ENCODE measurements at regions not wholly inside any gene's neighbourhood (a gene's known extent, or its start where the extent isn't known, plus 50 kb on each side); places are given as distances from the start of the nearest gene placed in this dataset.

GRCh38 chr17:71039391-71039790, 870.1 kb downstream of the KCNJ2 start:
- intact Hi-C loops (cut with DNase I) = no loop called here
- DNase-seq (ENCODE audit: low spot score) = no peak

GRCh38 chr17:71052971-71053370, 883.6 kb downstream of the KCNJ2 start:
- DNase-seq (ENCODE audit: low spot score) = no peak
- intact Hi-C loops (cut with DNase I) = no loop called here

GRCh38 chr17:71055128-71055527, 885.8 kb downstream of the KCNJ2 start:
- intact Hi-C loops (cut with DNase I) = no loop called here
- no peak for DNase-seq (ENCODE audit: low spot score)

GRCh38 chr17:71057448-71057847, 888.1 kb downstream of the KCNJ2 start:
- intact Hi-C loops (cut with DNase I) = no loop called here
- no peak for DNase-seq (ENCODE audit: low spot score)

GRCh38 chr17:71057938-71058337, 888.6 kb downstream of the KCNJ2 start:
- intact Hi-C loops (cut with DNase I) = no loop called here
- no peak for DNase-seq (ENCODE audit: low spot score)

- DNase-seq (ENCODE audit: low spot score) = no peak
- intact Hi-C loops (cut with DNase I) = no loop called here
Observed at GRCh38 chr17:71063127-71063526, 893.8 kb downstream of the KCNJ2 start.

- no peak for DNase-seq (ENCODE audit: low spot score)
- intact Hi-C loops (cut with DNase I) = no loop called here
Observed at GRCh38 chr17:71063559-71063958, 894.2 kb downstream of the KCNJ2 start.

- intact Hi-C loops (cut with DNase I) = loop anchor here in 1 of 2 donors (1.0 kb wide), 1 partner anchor 19 kb away; no protein-coding TSS in a partner anchor
- no peak for DNase-seq (ENCODE audit: low spot score)
Observed at GRCh38 chr17:71067669-71068407, 898.5 kb downstream of the KCNJ2 start.

GRCh38 chr17:71068408-71068750, 899.0 kb downstream of the KCNJ2 start:
- intact Hi-C loops (cut with DNase I) = no loop called here
- DNase-seq (ENCODE audit: low spot score) = no peak

GRCh38 chr17:71071041-71071440, 901.7 kb downstream of the KCNJ2 start:
- intact Hi-C loops (cut with DNase I) = no loop called here
- DNase-seq (ENCODE audit: low spot score) = no peak

GRCh38 chr17:71071837-71072236, 902.5 kb downstream of the KCNJ2 start:
- intact Hi-C loops (cut with DNase I) = no loop called here
- no peak for DNase-seq (ENCODE audit: low spot score)

GRCh38 chr17:71080937-71081336, 911.6 kb downstream of the KCNJ2 start:
- DNase-seq (ENCODE audit: low spot score) = no peak
- intact Hi-C loops (cut with DNase I) = no loop called here

GRCh38 chr17:71081666-71082065, 912.3 kb downstream of the KCNJ2 start:
- intact Hi-C loops (cut with DNase I) = no loop called here
- DNase-seq (ENCODE audit: low spot score) = no peak

- intact Hi-C loops (cut with DNase I) = no loop called here
Observed at GRCh38 chr17:71084219-71084618, 914.9 kb downstream of the KCNJ2 start.

GRCh38 chr17:71084838-71085237, 915.5 kb downstream of the KCNJ2 start:
- DNase-seq (ENCODE audit: low spot score) = no peak
- intact Hi-C loops (cut with DNase I) = no loop called here

More at GRCh38 chr17:71084219-71084618, 914.9 kb downstream of the KCNJ2 start:
- DNase-seq (ENCODE audit: low spot score) = no peak

GRCh38 chr17:71085238-71086033, 916.1 kb downstream of the KCNJ2 start:
- intact Hi-C loops (cut with DNase I) = no loop called here
- DNase-seq (ENCODE audit: low spot score) = no peak

GRCh38 chr17:71089431-71089830, 920.1 kb downstream of the KCNJ2 start:
- intact Hi-C loops (cut with DNase I) = no loop called here
- no peak for DNase-seq (ENCODE audit: low spot score)

GRCh38 chr17:71098071-71098470, 928.7 kb downstream of the KCNJ2 start:
- intact Hi-C loops (cut with DNase I) = no loop called here
- no peak for DNase-seq (ENCODE audit: low spot score)

- intact Hi-C loops (cut with DNase I) = no loop called here
- DNase-seq (ENCODE audit: low spot score) = no peak
Observed at GRCh38 chr17:71099003-71099714, 929.8 kb downstream of the KCNJ2 start.

GRCh38 chr17:71102777-71103176, 933.4 kb downstream of the KCNJ2 start:
- intact Hi-C loops (cut with DNase I) = no loop called here
- no peak for DNase-seq (ENCODE audit: low spot score)

Measured in posterior vena cava (tissue), 2 donors.